Activated CD4-positive, alpha-beta T cell treated with anti-CD3 and anti-CD28 coated beads, Interleukin-2, Interleukin-6, amounts not matched to agents 100 ng/mL and 50 ng/mL, durations not matched to agents 16 hours and 8 hours (primary cell): ENCODE measurements at regions not wholly inside any gene's neighbourhood (a gene's known extent, or its start where the extent isn't known, plus 50 kb on each side); places are given as distances from the start of the nearest gene placed in this dataset.

Source experiments
- DNase-seq: peaks from one replicate; pipeline ENCODE4 v3.0.0-alpha.2; 2020

- no peak for DNase-seq
Observed at GRCh38 chr6:41451515-41452163, 94.5 kb upstream of the FOXP4 start.

- no peak for DNase-seq
Observed at GRCh38 chr6:41452763-41453162, 93.4 kb upstream of the FOXP4 start.

- DNase-seq: no peak
Observed at GRCh38 chr6:41453244-41453643, 92.9 kb upstream of the FOXP4 start.

- no peak for DNase-seq
Observed at GRCh38 chr6:41454189-41454789, 91.9 kb upstream of the FOXP4 start.

- no peak for DNase-seq
Observed at GRCh38 chr6:41455410-41455809, 90.8 kb upstream of the FOXP4 start.

- DNase-seq: no peak
Observed at GRCh38 chr6:41455818-41456217, 90.4 kb upstream of the FOXP4 start.

- DNase-seq: no peak
Observed at GRCh38 chr6:41457303-41457670, 88.9 kb upstream of the FOXP4 start.

GRCh38 chr6:41459738-41460137 is 86.4 kb upstream of the FOXP4 start:
- DNase-seq: no peak

GRCh38 chr6:41460742-41461336 is 85.3 kb upstream of the FOXP4 start:
- DNase-seq: no peak

GRCh38 chr6:41462033-41462432 is 84.1 kb upstream of the FOXP4 start:
- no peak for DNase-seq

- peak; percentile 29 for DNase-seq
Observed at GRCh38 chr6:41463062-41463930, 82.9 kb upstream of the FOXP4 start.

GRCh38 chr6:41464019-41464418 is 82.2 kb upstream of the FOXP4 start:
- no peak for DNase-seq

- no peak for DNase-seq
Observed at GRCh38 chr6:41464481-41464880, 81.7 kb upstream of the FOXP4 start.

GRCh38 chr6:41466437-41466990 is 79.7 kb upstream of the FOXP4 start:
- no peak for DNase-seq

- DNase-seq: no peak
Observed at GRCh38 chr6:41467061-41467460, 79.1 kb upstream of the FOXP4 start.

- DNase-seq: no peak
Observed at GRCh38 chr6:41467627-41468404, 78.4 kb upstream of the FOXP4 start.

- no peak for DNase-seq
Observed at GRCh38 chr6:41469156-41470028, 76.8 kb upstream of the FOXP4 start.

- DNase-seq: no peak
Observed at GRCh38 chr6:41470029-41470330, 76.2 kb upstream of the FOXP4 start.

- DNase-seq: no peak
Observed at GRCh38 chr6:41470331-41471063, 75.7 kb upstream of the FOXP4 start.

GRCh38 chr6:41471064-41471895 is 74.9 kb upstream of the FOXP4 start:
- DNase-seq: no peak
